ENCODE measurements at regions not wholly inside any gene's neighbourhood (a gene's known extent, or its start where the extent isn't known, plus 50 kb on each side); places are given as distances from the start of the nearest gene placed in this dataset.
A peak's percentile ranks its signal among the peaks of the same experiment; 100 is the strongest.
"Not testable (repeated sequence)": the region's sequence is repeated elsewhere in the genome, so short reads cannot be mapped to it uniquely, and the experiment has no call there.

GRCh38 chr18:76633588-76634269 lies 138.7 kb upstream of the ZNF516 start:
- no peak for DNase-seq

- no peak for DNase-seq
Measured at GRCh38 chr18:76627444-76627843, 132.4 kb upstream of the ZNF516 start.

DNA sequence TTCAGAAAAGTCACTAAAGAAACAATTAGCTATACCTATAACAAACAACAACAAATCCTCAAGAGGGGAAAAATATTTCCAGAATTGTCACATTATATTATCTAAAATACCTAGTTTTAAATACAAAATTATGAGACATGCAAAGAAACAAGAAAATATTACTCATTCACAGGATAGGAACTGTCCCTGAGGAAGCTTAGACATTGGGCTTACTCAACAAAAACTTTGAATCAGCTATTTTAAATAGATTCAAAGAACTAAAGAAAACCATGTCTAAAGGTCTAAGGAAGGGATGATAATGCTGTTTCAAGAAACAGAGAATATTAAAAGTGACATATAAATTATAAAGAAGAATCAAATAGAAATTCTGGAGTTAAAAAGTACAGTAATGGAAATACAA lies 131.9 kb upstream of the ZNF516 start:
- DNase-seq, result no peak

DNA sequence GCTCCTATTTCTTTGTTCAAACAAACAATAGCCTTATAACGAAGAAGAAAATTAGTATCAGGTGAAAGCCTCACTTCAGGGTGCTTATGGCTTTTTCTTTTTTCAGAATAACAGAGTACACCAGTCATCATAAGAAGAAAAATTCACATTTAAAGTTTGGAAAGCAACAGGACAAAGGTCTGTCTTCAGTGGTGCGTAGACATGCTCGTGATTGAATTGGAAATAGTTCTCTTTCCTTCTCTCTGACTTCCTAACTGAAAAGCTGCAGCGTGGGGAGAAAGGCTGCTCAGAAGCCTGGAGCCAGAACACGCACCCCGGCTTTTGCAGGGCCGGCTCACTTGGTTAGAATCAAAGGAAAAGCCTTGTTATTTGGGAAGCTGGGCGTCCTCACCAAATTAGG lies 127.6 kb upstream of the ZNF516 start:
- no peak for DNase-seq

GRCh38 chr18:76621782-76622495 lies 126.9 kb upstream of the ZNF516 start:
- no peak for DNase-seq

- DNase-seq, result no peak
Measured at GRCh38 chr18:76621226-76621625, 126.2 kb upstream of the ZNF516 start.

DNA sequence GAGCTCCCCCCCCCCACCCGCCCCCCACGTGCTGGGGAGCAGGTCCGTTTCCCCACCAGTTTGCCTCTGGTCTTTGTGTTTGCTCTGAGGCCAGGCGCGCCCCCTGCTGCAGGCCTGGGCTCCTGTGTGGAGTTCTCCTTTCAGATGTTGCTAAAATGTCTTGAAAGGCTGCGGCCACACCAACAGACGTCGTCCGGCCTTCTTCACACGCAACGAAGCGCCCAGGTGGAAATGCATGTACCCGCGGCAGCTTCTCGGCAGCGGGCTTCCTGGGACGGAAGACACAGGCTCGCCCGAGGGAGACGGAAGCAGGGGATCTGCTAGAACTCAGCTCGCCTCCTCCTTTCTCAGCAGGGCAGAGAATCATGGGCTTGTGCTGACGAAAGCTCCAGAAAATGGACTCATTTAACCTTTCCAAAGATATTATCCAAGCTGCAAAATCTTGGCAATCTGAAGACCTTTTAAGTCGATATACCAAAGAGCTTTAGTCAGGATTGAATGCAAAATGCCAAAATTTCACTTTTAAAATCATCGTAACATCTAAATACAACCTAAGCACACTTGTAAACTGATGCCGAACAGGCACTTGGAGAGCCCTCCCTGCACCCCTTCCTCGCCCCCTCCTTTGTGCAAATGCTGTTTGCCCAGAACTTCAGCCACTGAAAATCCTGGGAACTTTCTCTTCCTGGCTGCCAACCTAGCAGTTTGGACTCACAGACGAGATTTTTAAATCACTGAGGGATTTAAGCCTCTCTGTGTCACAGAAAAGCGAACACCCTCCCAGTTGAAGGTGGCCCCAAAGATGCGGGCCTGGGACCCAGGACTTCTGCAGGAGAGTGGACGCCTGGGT lies 125.5 kb upstream of the ZNF516 start:
- DNase-seq, result peak; percentile 71

- DNase-seq, result peak; percentile 67
Measured at GRCh38 chr18:76619621-76620315, 124.7 kb upstream of the ZNF516 start.

GRCh38 chr18:76619261-76619620 lies 124.2 kb upstream of the ZNF516 start:
- peak; percentile 67 for DNase-seq

DNA sequence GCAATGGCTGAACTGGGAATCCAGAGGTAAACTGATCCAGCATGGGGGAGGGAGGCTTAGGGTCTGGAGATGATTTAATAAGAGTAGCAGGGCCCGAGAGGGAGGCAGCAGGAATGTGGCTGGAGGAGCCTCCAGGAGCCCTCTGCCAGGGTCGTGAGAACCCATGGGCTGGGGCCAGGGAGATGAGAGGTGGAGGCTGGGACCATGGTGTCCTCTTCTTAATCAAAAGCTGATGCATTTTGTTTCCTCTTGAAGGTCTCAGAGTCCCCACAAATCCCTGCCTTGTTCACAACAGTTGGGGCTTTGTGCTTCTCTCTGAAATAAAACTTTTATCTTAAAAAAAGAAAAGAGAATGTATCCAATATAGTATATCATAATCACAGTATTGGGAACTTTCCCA lies 123.7 kb upstream of the ZNF516 start:
- DNase-seq, result no peak

- no peak for DNase-seq
Measured at GRCh38 chr18:76616373-76616772, 121.3 kb upstream of the ZNF516 start.

GRCh38 chr18:76615065-76615733 lies 120.2 kb upstream of the ZNF516 start:
- DNase-seq, result no peak

- no peak for DNase-seq
Measured at GRCh38 chr18:76613755-76614120, 118.7 kb upstream of the ZNF516 start.

GRCh38 chr18:76613053-76613754 lies 118.2 kb upstream of the ZNF516 start:
- DNase-seq, result no peak

- not testable (repeated sequence) for DNase-seq
Measured at GRCh38 chr18:76611750-76612045, 116.7 kb upstream of the ZNF516 start.

- DNase-seq, result no peak
Measured at GRCh38 chr18:76610933-76611749, 116.1 kb upstream of the ZNF516 start.

GRCh38 chr18:76610012-76610411 lies 115.0 kb upstream of the ZNF516 start:
- DNase-seq, result no peak

GRCh38 chr18:76605341-76605929 lies 110.4 kb upstream of the ZNF516 start:
- DNase-seq, result no peak

GRCh38 chr18:76604935-76605240 lies 109.8 kb upstream of the ZNF516 start:
- DNase-seq, result no peak

DNA sequence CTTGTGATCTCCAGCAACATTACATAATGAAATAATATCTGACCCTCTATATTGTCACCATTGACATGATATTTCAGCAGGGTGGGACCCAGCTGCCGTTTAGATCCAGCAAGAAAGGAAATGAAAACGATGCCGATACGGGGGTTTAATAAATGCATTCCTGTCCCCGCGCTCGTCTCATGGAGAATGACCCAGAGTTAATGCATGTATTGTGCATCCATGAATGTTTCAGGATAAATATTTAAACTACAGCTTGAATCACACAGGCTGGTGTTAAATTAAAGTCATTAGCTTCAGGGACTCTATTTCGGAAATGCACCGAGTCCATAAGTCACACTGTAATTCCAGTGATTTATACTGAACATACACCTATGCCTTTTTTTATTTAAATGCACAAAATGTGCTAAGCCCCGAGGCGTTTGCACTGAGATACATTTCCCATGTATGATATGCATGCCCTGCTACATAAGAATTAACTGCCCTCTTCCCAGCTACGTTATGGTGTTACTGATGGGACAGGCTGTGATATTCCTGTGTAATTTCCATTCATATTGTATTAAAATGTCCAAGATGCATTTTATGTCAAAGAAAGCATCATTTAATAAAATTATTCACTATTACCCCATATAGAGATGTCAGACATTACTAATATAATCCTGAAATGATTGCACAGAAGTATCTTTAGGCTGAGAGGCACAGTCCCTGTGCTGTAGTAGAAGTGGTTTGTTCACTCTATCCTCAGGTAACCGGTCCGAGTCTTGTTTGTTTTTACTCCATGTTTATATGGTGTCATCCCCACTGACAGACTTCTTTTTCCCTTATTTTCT lies 109.3 kb upstream of the ZNF516 start:
- no peak for DNase-seq

Measured in NCI-H2107 (cell line).